ENCODE measurements at regions not wholly inside any gene's neighbourhood (a gene's known extent, or its start where the extent isn't known, plus 50 kb on each side); places are given as distances from the start of the nearest gene placed in this dataset.
"Not testable (repeated sequence)": the region's sequence is repeated elsewhere in the genome, so short reads cannot be mapped to it uniquely, and the experiment has no call there.

- no peaks in the 10 kb centered on the region for H3K27me3 Mint-ChIP-seq
Observed at GRCh38 chr21:28480470-28480869, 512.2 kb downstream of the LTN1 start.

GRCh38 chr21:28473530-28474220 is 519.0 kb downstream of the LTN1 start:
- H3K27ac ChIP-seq (ENCODE audit: low read depth, low read length) = no peak overlapping the region
- H3K4me1 Mint-ChIP-seq = no peaks in the 10 kb centered on the region
- no peak overlapping the region for H3K27ac Mint-ChIP-seq
- peaks cover 3 to 4% of the 10 kb centered on the region in 2 donors for H3K27me3 Mint-ChIP-seq
- CTCF ChIA-PET (ENCODE audit: partially characterized antibody) = no interaction called here
- peaks cover 0 to 4% (median 0%) of the 10 kb centered on the region in 8 donors for H3K9me3 Mint-ChIP-seq
- intact Hi-C loops (cut with micrococcal nuclease) = no loop called here
- H3K4me1 ChIP-seq (ENCODE audit: insufficient read depth, low read length) = no peaks in the 10 kb centered on the region
- no peak for DNase-seq
- H3K36me3 Mint-ChIP-seq = no peaks in the 10 kb centered on the region
- H3K4me3 ChIP-seq (ENCODE audit: low read length in 2 of 2) = no peak overlapping the region
- H3K9me3 ChIP-seq (ENCODE audit: control insufficient read depth in 1 of 2, low read length in 2 of 2) = no peaks in the 10 kb centered on the region
- H3K27me3 ChIP-seq (ENCODE audit: insufficient read depth, low read length) = no peaks in the 10 kb centered on the region
- no peak overlapping the region for H3K4me3 Mint-ChIP-seq
- H3K36me3 ChIP-seq (ENCODE audit: insufficient read depth, low read length) = no peaks in the 10 kb centered on the region
- POLR2A ChIA-PET (ENCODE audit: partially characterized antibody) = no interaction called here

More at GRCh38 chr21:28480470-28480869, 512.2 kb downstream of the LTN1 start:
- no peak overlapping the region for H3K4me3 Mint-ChIP-seq
- no peak overlapping the region for H3K27ac ChIP-seq (ENCODE audit: low read depth, low read length)
- peaks cover 0 to 3% (median 0%) of the 10 kb centered on the region in 8 donors for H3K9me3 Mint-ChIP-seq
- ChIA-PET POLR2A (ENCODE audit: partially characterized antibody) (no interaction called here), CTCF (ENCODE audit: partially characterized antibody) (interaction anchor here (1.3 kb wide), 1 partner anchor 10 kb away, joined by 3 read pairs; no protein-coding TSS in a partner anchor)
- no peak for DNase-seq
- no peaks in the 10 kb centered on the region for H3K9me3 ChIP-seq (ENCODE audit: control insufficient read depth in 1 of 2, low read length in 2 of 2)
- H3K36me3 Mint-ChIP-seq = no peaks in the 10 kb centered on the region
- intact Hi-C loops (cut with micrococcal nuclease) = no loop called here
- H3K27ac Mint-ChIP-seq = no peak overlapping the region
- no peaks in the 10 kb centered on the region for H3K4me1 Mint-ChIP-seq
- H3K4me1 ChIP-seq (ENCODE audit: insufficient read depth, low read length) = no peaks in the 10 kb centered on the region
- H3K4me3 ChIP-seq (ENCODE audit: low read length in 2 of 2) = no peak overlapping the region
- H3K27me3 ChIP-seq (ENCODE audit: insufficient read depth, low read length) = no peaks in the 10 kb centered on the region
- H3K36me3 ChIP-seq (ENCODE audit: insufficient read depth, low read length) = no peaks in the 10 kb centered on the region

DNA sequence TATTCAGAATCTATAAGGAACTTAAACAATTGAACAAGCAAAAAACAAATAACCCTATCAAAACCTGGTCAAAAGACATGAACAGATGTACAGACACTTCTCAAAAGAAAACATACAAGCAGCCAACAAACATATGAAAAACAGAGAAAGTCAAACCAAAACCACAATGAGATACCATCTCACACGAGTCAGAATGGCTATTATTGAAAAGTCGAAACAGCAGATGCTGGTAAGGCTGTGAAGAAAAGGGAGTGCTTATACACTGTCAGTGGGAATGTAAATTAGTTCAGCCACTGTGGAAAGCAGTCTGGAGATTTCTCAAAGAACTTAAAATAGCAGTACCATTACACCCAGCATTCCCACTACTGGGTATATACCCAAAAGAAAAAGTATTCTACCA is 520.1 kb downstream of the LTN1 start:
- H3K4me1 ChIP-seq (ENCODE audit: insufficient read depth, low read length); H3K4me1 Mint-ChIP-seq; H3K9me3 Mint-ChIP-seq; H3K27ac ChIP-seq (ENCODE audit: low read depth, low read length); CTCF ChIA-PET (ENCODE audit: partially characterized antibody); H3K36me3 Mint-ChIP-seq; H3K27ac Mint-ChIP-seq; H3K4me3 ChIP-seq (ENCODE audit: low read length in 2 of 2); H3K36me3 ChIP-seq (ENCODE audit: insufficient read depth, low read length); H3K4me3 Mint-ChIP-seq; POLR2A ChIA-PET (ENCODE audit: partially characterized antibody); H3K27me3 ChIP-seq (ENCODE audit: insufficient read depth, low read length); intact Hi-C loops (cut with micrococcal nuclease); H3K27me3 Mint-ChIP-seq; DNase-seq; H3K9me3 ChIP-seq (ENCODE audit: control insufficient read depth in 1 of 2, low read length in 2 of 2): not testable (repeated sequence)

GRCh38 chr21:28464988-28465387 is 527.7 kb downstream of the LTN1 start:
- H3K9me3 ChIP-seq (ENCODE audit: control insufficient read depth in 1 of 2, low read length in 2 of 2) = no peaks in the 10 kb centered on the region
- no peaks in the 10 kb centered on the region for H3K36me3 ChIP-seq (ENCODE audit: insufficient read depth, low read length)
- no peak overlapping the region for H3K4me3 ChIP-seq (ENCODE audit: low read length in 2 of 2)
- CTCF ChIA-PET (ENCODE audit: partially characterized antibody) = no interaction called here
- H3K4me3 Mint-ChIP-seq = no peak overlapping the region
- no peak overlapping the region for H3K27ac Mint-ChIP-seq
- H3K27me3 Mint-ChIP-seq = peaks cover 4 to 6% of the 10 kb centered on the region in 2 donors
- H3K36me3 Mint-ChIP-seq = no peaks in the 10 kb centered on the region
- H3K27ac ChIP-seq (ENCODE audit: low read depth, low read length) = no peak overlapping the region
- POLR2A ChIA-PET (ENCODE audit: partially characterized antibody) = no interaction called here
- no peak for DNase-seq
- H3K4me1 ChIP-seq (ENCODE audit: insufficient read depth, low read length) = no peaks in the 10 kb centered on the region
- peaks cover 0 to 4% (median 0%) of the 10 kb centered on the region in 8 donors for H3K9me3 Mint-ChIP-seq
- intact Hi-C loops (cut with micrococcal nuclease) = no loop called here
- no peaks in the 10 kb centered on the region for H3K4me1 Mint-ChIP-seq
- no peaks in the 10 kb centered on the region for H3K27me3 ChIP-seq (ENCODE audit: insufficient read depth, low read length)

GRCh38 chr21:28464095-28464494 is 528.6 kb downstream of the LTN1 start:
- Mint-ChIP-seq H3K9me3 (peaks cover 0 to 4% (median 0%) of the 10 kb centered on the region in 8 donors), H3K36me3 (no peaks in the 10 kb centered on the region), H3K4me1 (no peaks in the 10 kb centered on the region), H3K27me3 (peaks cover 4 to 6% of the 10 kb centered on the region in 2 donors), H3K4me3 (no peak overlapping the region), H3K27ac (no peak overlapping the region)
- intact Hi-C loops (cut with micrococcal nuclease) = no loop called here
- H3K4me3 ChIP-seq (ENCODE audit: low read length in 2 of 2) = no peak overlapping the region
- ChIA-PET POLR2A (ENCODE audit: partially characterized antibody) (no interaction called here), CTCF (ENCODE audit: partially characterized antibody) (no interaction called here)
- no peaks in the 10 kb centered on the region for H3K4me1 ChIP-seq (ENCODE audit: insufficient read depth, low read length)
- no peaks in the 10 kb centered on the region for H3K27me3 ChIP-seq (ENCODE audit: insufficient read depth, low read length)
- H3K27ac ChIP-seq (ENCODE audit: low read depth, low read length) = no peak overlapping the region
- H3K9me3 ChIP-seq (ENCODE audit: control insufficient read depth in 1 of 2, low read length in 2 of 2) = no peaks in the 10 kb centered on the region
- no peak for DNase-seq
- no peaks in the 10 kb centered on the region for H3K36me3 ChIP-seq (ENCODE audit: insufficient read depth, low read length)

DNA sequence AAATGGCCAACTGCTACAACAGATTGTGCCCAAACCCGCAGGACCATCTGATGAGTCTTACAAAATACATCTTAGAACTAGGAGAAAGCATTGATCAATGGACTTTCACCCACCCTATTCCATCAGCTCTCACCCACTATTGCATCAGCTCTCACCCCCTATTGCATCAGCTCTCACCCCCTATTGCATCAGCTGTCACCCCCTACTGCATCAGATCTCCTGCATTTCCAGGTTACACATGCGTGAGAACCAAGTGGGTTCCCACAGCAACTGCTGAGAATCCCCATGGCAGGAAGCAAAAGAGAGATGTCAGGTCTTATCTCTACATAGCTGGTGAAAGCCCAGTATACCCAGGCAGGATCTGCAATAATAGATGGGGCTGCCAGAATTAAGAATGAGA is 533.5 kb downstream of the LTN1 start:
- no peak overlapping the region for H3K27ac ChIP-seq (ENCODE audit: low read depth, low read length)
- no peaks in the 10 kb centered on the region for H3K27me3 ChIP-seq (ENCODE audit: insufficient read depth, low read length)
- no peaks in the 10 kb centered on the region for H3K9me3 ChIP-seq (ENCODE audit: control insufficient read depth in 1 of 2, low read length in 2 of 2)
- Mint-ChIP-seq H3K4me3 (no peak overlapping the region), H3K27ac (no peak overlapping the region), H3K4me1 (peaks cover 0 to 5% (median 4%) of the 10 kb centered on the region in 4 donors), H3K36me3 (no peaks in the 10 kb centered on the region), H3K9me3 (peaks cover 0 to 4% (median 0%) of the 10 kb centered on the region in 8 donors), H3K27me3 (peaks cover 4 to 6% of the 10 kb centered on the region in 2 donors)
- H3K36me3 ChIP-seq (ENCODE audit: insufficient read depth, low read length) = no peaks in the 10 kb centered on the region
- ChIA-PET CTCF (ENCODE audit: partially characterized antibody) (no interaction called here), POLR2A (ENCODE audit: partially characterized antibody) (no interaction called here)
- no peaks in the 10 kb centered on the region for H3K4me1 ChIP-seq (ENCODE audit: insufficient read depth, low read length)
- H3K4me3 ChIP-seq (ENCODE audit: low read length in 2 of 2) = no peak overlapping the region
- intact Hi-C loops (cut with micrococcal nuclease) = no loop called here
- no peak for DNase-seq

DNA sequence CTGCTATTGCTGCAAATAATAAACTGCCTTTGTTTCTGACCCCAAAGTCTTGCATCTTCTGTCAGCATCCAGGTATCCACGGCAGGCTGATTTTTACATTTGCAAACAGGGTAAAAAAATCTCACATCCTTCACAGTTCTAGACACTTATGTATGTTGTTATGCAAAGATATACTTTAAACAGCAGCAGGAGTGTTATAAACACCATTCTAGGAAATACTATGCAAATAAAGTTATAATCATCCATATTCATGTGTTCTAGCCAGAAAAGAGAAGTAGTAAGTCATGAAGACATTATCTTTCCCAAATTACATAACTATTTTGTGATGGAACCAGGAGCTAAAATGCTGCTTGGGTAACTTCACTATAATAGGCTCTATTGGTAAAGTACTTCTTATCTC is 534.2 kb downstream of the LTN1 start:
- Histone ChIP-seq H3K27ac (ENCODE audit: low read depth, low read length) (no peak overlapping the region), H3K4me3 (ENCODE audit: low read length in 2 of 2) (no peak overlapping the region), H3K9me3 (ENCODE audit: control insufficient read depth in 1 of 2, low read length in 2 of 2) (no peaks in the 10 kb centered on the region), H3K27me3 (ENCODE audit: insufficient read depth, low read length) (no peaks in the 10 kb centered on the region), H3K4me1 (ENCODE audit: insufficient read depth, low read length) (no peaks in the 10 kb centered on the region), H3K36me3 (ENCODE audit: insufficient read depth, low read length) (no peaks in the 10 kb centered on the region)
- CTCF ChIA-PET (ENCODE audit: partially characterized antibody) = no interaction called here
- H3K4me1 Mint-ChIP-seq = peaks cover 0 to 5% (median 4%) of the 10 kb centered on the region in 4 donors
- H3K27ac Mint-ChIP-seq = no peak overlapping the region
- peaks cover 2 to 6% of the 10 kb centered on the region in 2 donors for H3K27me3 Mint-ChIP-seq
- DNase-seq = no peak
- H3K9me3 Mint-ChIP-seq = peaks cover 0 to 4% (median 0%) of the 10 kb centered on the region in 8 donors
- H3K4me3 Mint-ChIP-seq = no peak overlapping the region
- intact Hi-C loops (cut with micrococcal nuclease) = no loop called here
- POLR2A ChIA-PET (ENCODE audit: partially characterized antibody) = no interaction called here
- no peaks in the 10 kb centered on the region for H3K36me3 Mint-ChIP-seq

DNA sequence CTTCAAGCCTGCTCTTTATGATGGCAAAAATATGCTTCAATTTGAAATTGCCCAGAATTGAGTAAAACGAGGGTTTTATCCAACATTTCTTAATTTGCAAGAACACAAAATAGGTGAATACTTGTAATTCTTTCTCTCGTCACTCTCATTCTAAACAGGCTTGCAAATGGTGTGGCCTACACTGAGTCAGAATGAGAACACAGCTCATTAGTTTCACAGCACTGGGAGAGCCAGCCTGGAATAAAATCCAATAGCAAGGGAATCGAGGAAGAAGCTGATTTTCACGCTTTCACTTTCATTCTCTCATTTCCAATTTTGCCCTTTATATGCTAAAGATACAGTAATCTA is 537.5 kb downstream of the LTN1 start:
- Mint-ChIP-seq H3K9me3 (peaks cover 0 to 2% (median 0%) of the 10 kb centered on the region in 8 donors), H3K4me3 (no peak overlapping the region), H3K36me3 (no peaks in the 10 kb centered on the region), H3K27ac (no peak overlapping the region), H3K27me3 (peaks cover under 1 to 4% of the 10 kb centered on the region in 2 donors), H3K4me1 (peaks cover 0 to 5% (median 4%) of the 10 kb centered on the region in 4 donors)
- no peak overlapping the region for H3K4me3 ChIP-seq (ENCODE audit: low read length in 2 of 2)
- H3K4me1 ChIP-seq (ENCODE audit: insufficient read depth, low read length) = no peaks in the 10 kb centered on the region
- H3K36me3 ChIP-seq (ENCODE audit: insufficient read depth, low read length) = no peaks in the 10 kb centered on the region
- ChIA-PET POLR2A (ENCODE audit: partially characterized antibody) (no interaction called here), CTCF (ENCODE audit: partially characterized antibody) (no interaction called here)
- H3K27me3 ChIP-seq (ENCODE audit: insufficient read depth, low read length) = no peaks in the 10 kb centered on the region
- DNase-seq = no peak
- no peaks in the 10 kb centered on the region for H3K9me3 ChIP-seq (ENCODE audit: control insufficient read depth in 1 of 2, low read length in 2 of 2)
- intact Hi-C loops (cut with micrococcal nuclease) = no loop called here
- no peak overlapping the region for H3K27ac ChIP-seq (ENCODE audit: low read depth, low read length)

Measured in CD4-positive, alpha-beta memory T cell (primary cell).